ENCODE measurements at regions not wholly inside any gene's neighbourhood (a gene's known extent, or its start where the extent isn't known, plus 50 kb on each side); places are given as distances from the start of the nearest gene placed in this dataset.

DNA sequence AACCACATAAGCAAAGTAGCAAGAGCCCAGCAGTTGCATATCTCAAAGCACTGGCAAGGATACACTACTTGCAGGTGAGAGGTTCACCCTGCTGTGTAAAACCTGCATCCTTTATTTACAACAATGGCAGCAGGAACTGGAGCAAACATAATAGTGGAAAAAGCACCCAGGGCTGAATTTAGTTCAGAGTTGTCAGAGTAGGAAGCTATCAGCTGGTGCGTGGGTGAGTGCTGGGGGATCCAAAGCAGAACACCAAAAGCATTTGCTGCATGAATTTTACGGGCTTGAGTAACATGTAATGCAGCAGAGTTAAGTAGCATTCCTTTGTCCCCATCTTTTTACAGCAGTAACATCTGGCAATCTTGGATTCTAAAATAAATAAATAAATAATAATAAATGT is 73.5 kb upstream of the SRD5A2 start:
- H3K36me3 Mint-ChIP-seq (ENCODE audit: insufficient read depth, unreplicated experiment) = no peaks in the 10 kb centered on the region
- no peak for DNase-seq
- Histone ChIP-seq H3K27me3 (replicated peaks; ENCODE audit: control insufficient read depth, insufficient read depth, low read length) (no peaks in the 10 kb centered on the region), H3K4me1 (no peaks in the 10 kb centered on the region), H3K4me3 (ENCODE audit: low read depth, low read length) (no peak overlapping the region), H3K9me3 (no peaks in the 10 kb centered on the region), H3K36me3 (ENCODE audit: control insufficient read depth, insufficient read depth, low read length) (no peaks in the 10 kb centered on the region)
- no peaks in the 10 kb centered on the region for H3K9me3 Mint-ChIP-seq (ENCODE audit: unreplicated experiment)
- no peak overlapping the region for H3K27ac Mint-ChIP-seq (ENCODE audit: unreplicated experiment)
- no peaks in the 10 kb centered on the region for H3K4me1 Mint-ChIP-seq (ENCODE audit: low read depth, unreplicated experiment)
- CTCF ChIA-PET = no interaction called here
- H3K4me3 Mint-ChIP-seq (ENCODE audit: unreplicated experiment) = no peak overlapping the region
- TF ChIP-seq, protein P1, sequence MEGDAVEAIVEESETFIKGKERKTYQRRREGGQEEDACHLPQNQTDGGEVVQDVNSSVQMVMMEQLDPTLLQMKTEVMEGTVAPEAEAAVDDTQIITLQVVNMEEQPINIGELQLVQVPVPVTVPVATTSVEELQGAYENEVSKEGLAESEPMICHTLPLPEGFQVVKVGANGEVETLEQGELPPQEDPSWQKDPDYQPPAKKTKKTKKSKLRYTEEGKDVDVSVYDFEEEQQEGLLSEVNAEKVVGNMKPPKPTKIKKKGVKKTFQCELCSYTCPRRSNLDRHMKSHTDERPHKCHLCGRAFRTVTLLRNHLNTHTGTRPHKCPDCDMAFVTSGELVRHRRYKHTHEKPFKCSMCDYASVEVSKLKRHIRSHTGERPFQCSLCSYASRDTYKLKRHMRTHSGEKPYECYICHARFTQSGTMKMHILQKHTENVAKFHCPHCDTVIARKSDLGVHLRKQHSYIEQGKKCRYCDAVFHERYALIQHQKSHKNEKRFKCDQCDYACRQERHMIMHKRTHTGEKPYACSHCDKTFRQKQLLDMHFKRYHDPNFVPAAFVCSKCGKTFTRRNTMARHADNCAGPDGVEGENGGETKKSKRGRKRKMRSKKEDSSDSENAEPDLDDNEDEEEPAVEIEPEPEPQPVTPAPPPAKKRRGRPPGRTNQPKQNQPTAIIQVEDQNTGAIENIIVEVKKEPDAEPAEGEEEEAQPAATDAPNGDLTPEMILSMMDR (IDR thresholded peaks at IDR 0.05; ENCODE audit: insufficient read depth in 1 of 2, low read depth in 1 of 2, low read length in 1 of 2, severe bottlenecking in 1 of 2, unreplicated experiment in 1 of 2) = no peak
- intact Hi-C loops (cut with micrococcal nuclease; ENCODE audit: unreplicated experiment) = no loop called here
- POLR2A ChIA-PET = no interaction called here
- peaks cover 33% of the 10 kb centered on the region for H3K27me3 Mint-ChIP-seq (ENCODE audit: insufficient read depth, unreplicated experiment)
- BruUV-seq (replicated peaks) = no TSS peak

DNA sequence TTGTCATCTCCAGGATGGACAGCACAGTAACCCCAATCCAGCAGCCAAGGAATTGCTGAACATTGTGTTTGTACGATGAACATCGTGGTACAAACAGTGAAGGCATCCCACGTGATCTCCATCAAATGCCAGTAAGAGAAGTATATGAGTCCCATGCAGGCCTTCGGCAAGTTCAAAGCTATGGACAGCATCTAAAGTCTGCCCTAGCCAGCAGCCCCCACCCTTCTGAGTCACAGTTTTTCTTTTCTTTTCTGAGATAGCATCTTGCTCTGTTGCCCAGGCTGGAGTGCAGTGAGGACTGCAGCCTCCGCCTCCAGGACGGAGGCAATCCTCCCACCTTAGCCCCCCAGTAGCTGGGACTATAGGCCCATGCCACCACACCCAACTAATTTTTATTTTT is 71.0 kb upstream of the SRD5A2 start:
- Mint-ChIP-seq H3K4me3 (ENCODE audit: unreplicated experiment) (no peak overlapping the region), H3K36me3 (ENCODE audit: insufficient read depth, unreplicated experiment) (no peaks in the 10 kb centered on the region), H3K27me3 (ENCODE audit: insufficient read depth, unreplicated experiment) (peaks cover 20% of the 10 kb centered on the region), H3K4me1 (ENCODE audit: low read depth, unreplicated experiment) (no peaks in the 10 kb centered on the region), H3K27ac (ENCODE audit: unreplicated experiment) (no peak overlapping the region), H3K9me3 (ENCODE audit: unreplicated experiment) (no peaks in the 10 kb centered on the region)
- intact Hi-C loops (cut with micrococcal nuclease; ENCODE audit: unreplicated experiment) = no loop called here
- TF ChIP-seq, protein P1 (IDR thresholded peaks at IDR 0.05; ENCODE audit: insufficient read depth in 1 of 2, low read depth in 1 of 2, low read length in 1 of 2, severe bottlenecking in 1 of 2, unreplicated experiment in 1 of 2) = no peak
- no TSS peak for BruUV-seq (replicated peaks)
- no peaks in the 10 kb centered on the region for H3K4me1 ChIP-seq
- no peaks in the 10 kb centered on the region for H3K9me3 ChIP-seq
- DNase-seq = no peak
- H3K36me3 ChIP-seq (ENCODE audit: control insufficient read depth, insufficient read depth, low read length) = no peaks in the 10 kb centered on the region
- H3K4me3 ChIP-seq (ENCODE audit: low read depth, low read length) = no peak overlapping the region
- CTCF ChIA-PET = no interaction called here
- H3K27me3 ChIP-seq (replicated peaks; ENCODE audit: control insufficient read depth, insufficient read depth, low read length) = no peaks in the 10 kb centered on the region; the same call in 1 of the 2 replicates
- POLR2A ChIA-PET = no interaction called here

DNA sequence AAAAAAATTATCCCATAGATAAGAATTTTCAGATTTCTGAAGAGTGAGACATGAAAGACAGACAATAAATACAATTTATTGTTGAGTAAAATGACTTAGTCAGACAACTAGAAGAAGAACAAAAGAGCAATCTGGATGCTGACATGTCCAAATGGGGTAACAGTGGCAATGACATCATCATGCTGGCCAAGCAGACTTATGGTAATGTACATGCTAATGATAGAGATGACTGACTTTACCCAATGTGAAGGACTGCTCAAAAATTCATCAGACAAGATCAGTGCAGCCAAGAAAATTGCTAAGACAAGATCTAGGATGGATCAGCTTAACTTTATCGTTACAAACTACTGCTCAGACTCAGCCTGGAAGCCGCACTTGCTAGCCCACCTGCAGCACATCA is 70.5 kb upstream of the SRD5A2 start:
- no peaks in the 10 kb centered on the region; the same call in 1 of the 2 replicates for H3K27me3 ChIP-seq (replicated peaks; ENCODE audit: control insufficient read depth, insufficient read depth, low read length)
- BruUV-seq (replicated peaks) = no TSS peak
- CTCF ChIA-PET = no interaction called here
- no peaks in the 10 kb centered on the region for H3K9me3 Mint-ChIP-seq (ENCODE audit: unreplicated experiment)
- TF ChIP-seq, protein P1 (IDR thresholded peaks at IDR 0.05; ENCODE audit: insufficient read depth in 1 of 2, low read depth in 1 of 2, low read length in 1 of 2, severe bottlenecking in 1 of 2, unreplicated experiment in 1 of 2) = no peak
- H3K4me3 ChIP-seq (ENCODE audit: low read depth, low read length) = no peak overlapping the region
- intact Hi-C loops (cut with micrococcal nuclease; ENCODE audit: unreplicated experiment) = no loop called here
- H3K4me3 Mint-ChIP-seq (ENCODE audit: unreplicated experiment) = no peak overlapping the region
- H3K4me1 Mint-ChIP-seq (ENCODE audit: low read depth, unreplicated experiment) = no peaks in the 10 kb centered on the region
- no peak for DNase-seq
- no peak overlapping the region for H3K27ac Mint-ChIP-seq (ENCODE audit: unreplicated experiment)
- H3K27me3 Mint-ChIP-seq (ENCODE audit: insufficient read depth, unreplicated experiment) = peaks cover 20% of the 10 kb centered on the region
- no peaks in the 10 kb centered on the region for H3K4me1 ChIP-seq
- H3K36me3 ChIP-seq (ENCODE audit: control insufficient read depth, insufficient read depth, low read length) = no peaks in the 10 kb centered on the region
- no peaks in the 10 kb centered on the region for H3K36me3 Mint-ChIP-seq (ENCODE audit: insufficient read depth, unreplicated experiment)
- POLR2A ChIA-PET = no interaction called here
- H3K9me3 ChIP-seq = no peaks in the 10 kb centered on the region

Measured in Caco-2 (cell line).